ENCODE measurements at regions not wholly inside any gene's neighbourhood (a gene's known extent, or its start where the extent isn't known, plus 50 kb on each side); places are given as distances from the start of the nearest gene placed in this dataset.
"Not testable (repeated sequence)": the region's sequence is repeated elsewhere in the genome, so short reads cannot be mapped to it uniquely, and the experiment has no call there.

- DNase-seq = no peak
Observed at GRCh38 chr3:31188112-31188511, 293.7 kb upstream of the GADL1 start.

GRCh38 chr3:31189330-31189729 lies 294.9 kb upstream of the GADL1 start:
- DNase-seq = no peak

- DNase-seq = no peak
Observed at GRCh38 chr3:31189971-31190370, 295.5 kb upstream of the GADL1 start.

- DNase-seq = no peak
Observed at GRCh38 chr3:31191354-31191753, 296.9 kb upstream of the GADL1 start.

- no peak for DNase-seq
Observed at GRCh38 chr3:31193429-31193828, 299.0 kb upstream of the GADL1 start.

- no peak for DNase-seq
Observed at GRCh38 chr3:31193871-31194270, 299.4 kb upstream of the GADL1 start.

- no peak for DNase-seq
Observed at GRCh38 chr3:31196261-31196660, 301.8 kb upstream of the GADL1 start.

- no peak for DNase-seq
Observed at GRCh38 chr3:31196881-31197364, 302.5 kb upstream of the GADL1 start.

GRCh38 chr3:31197941-31198340 lies 303.5 kb upstream of the GADL1 start:
- DNase-seq = no peak

- DNase-seq = no peak
Observed at GRCh38 chr3:31198890-31199289, 304.4 kb upstream of the GADL1 start.

- no peak for DNase-seq
Observed at GRCh38 chr3:31203960-31204795, 309.7 kb upstream of the GADL1 start.

- not testable (repeated sequence) for DNase-seq
Observed at GRCh38 chr3:31204796-31205056, 310.3 kb upstream of the GADL1 start.

- no peak for DNase-seq
Observed at GRCh38 chr3:31210068-31210645, 315.7 kb upstream of the GADL1 start.

- no peak for DNase-seq
Observed at GRCh38 chr3:31213869-31214486, 318.7 kb upstream of the STT3B start.

GRCh38 chr3:31218082-31218481 lies 314.6 kb upstream of the STT3B start:
- DNase-seq = no peak

- no peak for DNase-seq
Observed at GRCh38 chr3:31219131-31219843, 313.4 kb upstream of the STT3B start.

GRCh38 chr3:31220431-31220830 lies 312.3 kb upstream of the STT3B start:
- DNase-seq = no peak

GRCh38 chr3:31223278-31223677 lies 309.4 kb upstream of the STT3B start:
- DNase-seq = no peak

- no peak for DNase-seq
Observed at GRCh38 chr3:31224936-31225335, 307.8 kb upstream of the STT3B start.

- DNase-seq = no peak
Observed at GRCh38 chr3:31225923-31226322, 306.8 kb upstream of the STT3B start.

GRCh38 chr3:31226346-31226745 lies 306.4 kb upstream of the STT3B start:
- no peak for DNase-seq

GRCh38 chr3:31227131-31227562 lies 305.6 kb upstream of the STT3B start:
- no peak for DNase-seq

GRCh38 chr3:31230425-31231223 lies 302.1 kb upstream of the STT3B start:
- DNase-seq = no peak
